ENCODE measurements at regions not wholly inside any gene's neighbourhood (a gene's known extent, or its start where the extent isn't known, plus 50 kb on each side); places are given as distances from the start of the nearest gene placed in this dataset.

- no peak for TF ChIP-seq CHD7 (IDR thresholded peaks at IDR 0.05; ENCODE audit: insufficient replicate concordance, low read length)
- TF ChIP-seq TEAD4 (IDR thresholded peaks at IDR 0.05; ENCODE audit: low read depth, low read length), result no peak
- no peak for TF ChIP-seq EGR1 (IDR thresholded peaks at IDR 0.05; ENCODE audit: borderline replicate concordance, low read depth, low read length)
- TF ChIP-seq ATF3 (IDR thresholded peaks at IDR 0.05; ENCODE audit: insufficient read depth, low read depth, low read length), result no peak
- no peak for TF ChIP-seq POLR2A (IDR thresholded peaks at IDR 0.05; ENCODE audit: control extremely low read depth in 1 of 2, low read depth in 2 of 2, low read length in 2 of 2)
Observed at GRCh38 chr13:104805346-104805745, 1730.1 kb downstream of the EFNB2 start (continued).
